SK-N-SH (cell line): ENCODE measurements at regions not wholly inside any gene's neighbourhood (a gene's known extent, or its start where the extent isn't known, plus 50 kb on each side); places are given as distances from the start of the nearest gene placed in this dataset.

Source experiments
- CTCF ChIA-PET: fragments of 300-600, 350-600 bp; formaldehyde crosslinking; extraction: SDS; loops from one replicate; lab custom pipeline; 2021; lab: Yijun Ruan, JAX
- POLR2A ChIA-PET: fragments of 350-600 bp; sonication (Branson Sonifier 250); formaldehyde crosslinking; extraction: SDS; loops from one replicate; lab custom pipeline; 2020; ENCODE audit warnings: antibody characterized with exemption, inconsistent platforms; lab: Yijun Ruan, JAX
- DNase-seq: peaks from one replicate; pipeline ENCODE4 v3.0.0; 2012
- H2AFZ ChIP-seq: fragments of 200-600 bp; sonication (generic); 2 replicates; pipeline ENCODE4 v1.8.1; 2016; ENCODE audit warnings: antibody characterized with exemption, mild to moderate bottlenecking, low read depth
- H3F3A ChIP-seq: fragments of 200-600 bp; sonication (generic); replicated peaks from 2 replicates; pipeline ENCODE3; 2016; ENCODE audit warnings: antibody characterized with exemption, mild to moderate bottlenecking; ENCODE audit not compliant: insufficient read depth
- H3K27ac ChIP-seq, 2 experiments: fragments of 200-500 bp in 1 of 2; fragments of 200-600 bp in 1 of 2; sonication (Bioruptor generic) in 1 of 2; sonication (generic), shearing (Covaris generic) in 1 of 2; 2 replicates each; pipeline versions ENCODE4 v1.5.1 to v1.6.1; 2014 to 2016; ENCODE audit warnings: low read depth in 2 of 2, inconsistent platforms in 1 of 2, low read length in 1 of 2, mild to moderate bottlenecking in 1 of 2, mixed read lengths in 1 of 2
- H3K27me3 ChIP-seq: fragments of 200-600 bp; sonication (generic), shearing (Covaris generic); 2 replicates; pipeline ENCODE4 v1.6.1; 2016; ENCODE audit warnings: mixed run types; ENCODE audit not compliant: insufficient read depth
- H3K36me3 ChIP-seq, 2 experiments: fragments of 200-500 bp in 1 of 2; fragments of 200-600 bp in 1 of 2; sonication (Bioruptor generic) in 1 of 2; sonication (generic) in 1 of 2; replicated peaks in 1 of 2; 2 replicates each; pipeline versions ENCODE3 to v1.5.1; 2014 to 2016; ENCODE audit warnings: low read length in 1 of 2, mild to moderate bottlenecking in 1 of 2; ENCODE audit not compliant: insufficient read depth in 2 of 2, control insufficient read depth in 1 of 2
- H3K4me1 ChIP-seq, 2 experiments: fragments of 200-500 bp in 1 of 2; fragments of 200-600 bp in 1 of 2; sonication (Bioruptor generic) in 1 of 2; sonication (generic), shearing (Covaris generic) in 1 of 2; 2 replicates each; pipeline versions ENCODE4 v1.5.1 to v1.6.1; 2014 to 2016; ENCODE audit warnings: low read depth in 1 of 2, low read length in 1 of 2, mixed run types in 1 of 2; ENCODE audit not compliant: insufficient read depth in 2 of 2, control insufficient read depth in 1 of 2
- H3K4me2 ChIP-seq: fragments of 200-600 bp; sonication (generic), shearing (Covaris generic); 2 replicates; pipeline ENCODE4 v1.6.1; 2017; ENCODE audit warnings: mixed run types
- H3K4me3 ChIP-seq, 2 experiments: fragments of 200-500 bp in 1 of 2; fragments of 200-600 bp in 1 of 2; sonication (Bioruptor generic) in 1 of 2; sonication (generic), shearing (Covaris generic) in 1 of 2; 2 replicates each; pipeline versions ENCODE4 v1.5.1 to v1.8.1; 2014 to 2016; ENCODE audit warnings: low read depth in 2 of 2, inconsistent platforms in 1 of 2, low read length in 1 of 2, mild to moderate bottlenecking in 1 of 2, mixed read lengths in 1 of 2, moderate library complexity in 1 of 2
- H3K79me2 ChIP-seq: fragments of 200-600 bp; sonication (generic); 2 replicates; pipeline ENCODE4 v1.8.1; 2017; ENCODE audit warnings: mild to moderate bottlenecking; ENCODE audit not compliant: insufficient read depth
- H3K9ac ChIP-seq: fragments of 200-600 bp; sonication (generic); 2 replicates; pipeline ENCODE4 v1.6.1; 2017; ENCODE audit warnings: mixed run types
- H3K9me2 ChIP-seq: fragments of 200-600 bp; sonication (generic); 2 replicates; pipeline ENCODE4 v1.6.1; 2017; ENCODE audit warnings: mixed run types
- H3K9me3 ChIP-seq: fragments of 200-600 bp; sonication (generic); 2 replicates; pipeline ENCODE4 v1.6.1; 2017; ENCODE audit warnings: mixed run types, mild to moderate bottlenecking, moderate library complexity
- H4K20me1 ChIP-seq: fragments of 200-600 bp; sonication (generic); 2 replicates; pipeline ENCODE4 v1.6.1; 2017; ENCODE audit warnings: mild to moderate bottlenecking, mixed run types; ENCODE audit not compliant: insufficient read depth
- EP300 ChIP-seq, 2 experiments: IDR thresholded peaks; 2 replicates each; pipeline versions ENCODE4 v1.4.0 to v1.6.1; 2012; ENCODE audit warnings: borderline replicate concordance in 1 of 2, low read depth in 1 of 2, low read length in 1 of 2
- FOXJ3 ChIP-seq: sonication (generic); formaldehyde crosslinking; IDR thresholded peaks from 2 replicates; pipeline ENCODE4 v1.5.1; 2020; ENCODE audit warnings: mild to moderate bottlenecking, missing genetic modification reagents
- GATA2 ChIP-seq: sonication (generic); formaldehyde crosslinking; IDR thresholded peaks from 2 replicates; pipeline ENCODE4 v1.5.0; 2020; ENCODE audit warnings: mild to moderate bottlenecking, missing genetic modification reagents
- MEF2A ChIP-seq: IDR thresholded peaks from 2 replicates; pipeline ENCODE4 v1.4.0; 2012; ENCODE audit warnings: low read depth, borderline replicate concordance
- MXI1 ChIP-seq: IDR thresholded peaks from 2 replicates; pipeline ENCODE4 v1.6.1; 2012; ENCODE audit warnings: mild to moderate bottlenecking, low read depth, low read length, improper control_type of control experiment
- NFIC ChIP-seq: IDR thresholded peaks from 2 replicates; pipeline ENCODE4 v1.4.0; 2012; ENCODE audit warnings: borderline replicate concordance
- NRF1 ChIP-seq: IDR thresholded peaks from 2 replicates; pipeline ENCODE4 v1.6.1; 2012; ENCODE audit warnings: low read depth, mild to moderate bottlenecking, low read length
- PBX3 ChIP-seq: IDR thresholded peaks from 2 replicates; pipeline ENCODE4; 2012
- RCOR1 ChIP-seq: fragments of 150-350 bp; IDR thresholded peaks from 2 replicates; pipeline ENCODE4 v1.6.1; 2017; ENCODE audit warnings: antibody characterized with exemption, low read length
- RXRA ChIP-seq: IDR thresholded peaks from 2 replicates; pipeline ENCODE4 v1.4.0; 2012; ENCODE audit warnings: low read depth, mild to moderate bottlenecking, borderline replicate concordance
- SIN3A ChIP-seq: IDR thresholded peaks from 2 replicates; pipeline ENCODE4 v1.6.1; 2012; ENCODE audit warnings: low read depth, mild to moderate bottlenecking, low read length, moderate library complexity, borderline replicate concordance
- SMC3 ChIP-seq: IDR thresholded peaks from 2 replicates; pipeline ENCODE4 v1.6.1; 2012; ENCODE audit warnings: low read depth, low read length, improper control_type of control experiment
- TEAD4 ChIP-seq: IDR thresholded peaks from 2 replicates; pipeline ENCODE4 v1.4.0; 2012; ENCODE audit warnings: mild to moderate bottlenecking, borderline replicate concordance; ENCODE audit not compliant: insufficient read depth
- USF1 ChIP-seq: IDR thresholded peaks from 2 replicates; pipeline ENCODE4 v1.4.0; 2012; ENCODE audit warnings: low read depth, borderline replicate concordance
- ZBTB33 ChIP-seq: IDR thresholded peaks from 2 replicates; pipeline ENCODE4 v1.4.0; 2012; ENCODE audit warnings: low read depth, borderline replicate concordance
- WGBS: methylation state at CpG from one replicate; pipeline ENCODE4 v1.1.6; 2017; ENCODE audit warnings: low lambda C conversion rate; 5-methylcytosine and 5-hydroxymethylcytosine counted together
- TF ChIP-seq, protein P1 (sequence below): fragments of 150-350 bp; IDR thresholded peaks from 2 replicates; pipeline ENCODE4 v1.6.1; 2016; ENCODE audit warnings: mild to moderate bottlenecking, low read depth, low read length
- TF ChIP-seq, protein P2 (sequence below): fragments of 150-350 bp; IDR thresholded peaks from 2 replicates; pipeline ENCODE4 v1.6.1; 2017; ENCODE audit warnings: antibody characterized with exemption, low read length, low read depth, borderline replicate concordance
- TF ChIP-seq, protein P3 (sequence below): fragments of 200-600 bp; sonication (generic); IDR thresholded peaks from 2 replicates; pipeline ENCODE4 v1.6.1; 2017; ENCODE audit warnings: antibody characterized with exemption, mild to moderate bottlenecking, moderate library complexity

DNA sequence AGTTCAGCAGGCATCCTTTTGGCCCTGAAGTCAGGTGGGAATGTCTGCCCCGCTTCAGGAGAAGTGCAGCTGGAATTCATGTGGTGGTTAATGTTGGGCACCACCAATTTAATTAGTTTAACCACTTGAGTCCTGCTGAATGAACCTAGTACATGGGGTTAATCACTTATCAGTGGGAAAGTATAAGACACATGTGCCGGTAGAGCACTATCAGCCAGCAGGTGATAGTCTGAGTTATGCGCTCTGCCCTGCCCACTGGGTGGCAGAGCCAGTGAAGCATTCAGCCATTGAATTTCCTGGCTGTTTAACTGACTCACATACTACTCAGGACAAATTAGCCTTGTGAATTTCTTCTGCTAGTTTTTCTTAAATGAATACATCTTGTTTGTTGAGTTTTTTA lies 789.7 kb upstream of the PRR20A start:
- no peaks in the 10 kb centered on the region for H3K27me3 ChIP-seq
- no peak for DNase-seq
- no peaks in the 10 kb centered on the region for H3K9me3 ChIP-seq
- H2AFZ ChIP-seq = no peak overlapping the region
- CTCF ChIA-PET = no interaction called here
- H3F3A ChIP-seq = no peaks in the 10 kb centered on the region
- POLR2A ChIA-PET = no interaction called here
- H3K9me2 ChIP-seq = no peaks in the 10 kb centered on the region
- H3K4me2 ChIP-seq = no peak overlapping the region
- no peak overlapping the region for H3K4me3 ChIP-seq
- no peaks in the 10 kb centered on the region for H3K36me3 ChIP-seq
- H3K9ac ChIP-seq = no peak overlapping the region
- no peak overlapping the region for H3K27ac ChIP-seq
- TF ChIP-seq EP300 (IDR thresholded peaks at IDR 0.05; ENCODE audit: borderline replicate concordance in 1 of 2, low read depth in 1 of 2, low read length in 1 of 2) = no peak
- TF ChIP-seq RXRA = no peak
- no peak for TF ChIP-seq SMC3
- no peak for TF ChIP-seq TEAD4
- no peak for TF ChIP-seq SIN3A
- no peak for TF ChIP-seq PBX3
- TF ChIP-seq, protein P1, sequence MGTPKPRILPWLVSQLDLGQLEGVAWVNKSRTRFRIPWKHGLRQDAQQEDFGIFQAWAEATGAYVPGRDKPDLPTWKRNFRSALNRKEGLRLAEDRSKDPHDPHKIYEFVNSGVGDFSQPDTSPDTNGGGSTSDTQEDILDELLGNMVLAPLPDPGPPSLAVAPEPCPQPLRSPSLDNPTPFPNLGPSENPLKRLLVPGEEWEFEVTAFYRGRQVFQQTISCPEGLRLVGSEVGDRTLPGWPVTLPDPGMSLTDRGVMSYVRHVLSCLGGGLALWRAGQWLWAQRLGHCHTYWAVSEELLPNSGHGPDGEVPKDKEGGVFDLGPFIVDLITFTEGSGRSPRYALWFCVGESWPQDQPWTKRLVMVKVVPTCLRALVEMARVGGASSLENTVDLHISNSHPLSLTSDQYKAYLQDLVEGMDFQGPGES = no peak
- no peak for TF ChIP-seq MEF2A
- no peak for TF ChIP-seq GATA2 (CRISPR knock-in tag)
- TF ChIP-seq NFIC = no peak
- no peak for TF ChIP-seq RCOR1
- no peak for TF ChIP-seq NRF1
- TF ChIP-seq, protein P2, sequence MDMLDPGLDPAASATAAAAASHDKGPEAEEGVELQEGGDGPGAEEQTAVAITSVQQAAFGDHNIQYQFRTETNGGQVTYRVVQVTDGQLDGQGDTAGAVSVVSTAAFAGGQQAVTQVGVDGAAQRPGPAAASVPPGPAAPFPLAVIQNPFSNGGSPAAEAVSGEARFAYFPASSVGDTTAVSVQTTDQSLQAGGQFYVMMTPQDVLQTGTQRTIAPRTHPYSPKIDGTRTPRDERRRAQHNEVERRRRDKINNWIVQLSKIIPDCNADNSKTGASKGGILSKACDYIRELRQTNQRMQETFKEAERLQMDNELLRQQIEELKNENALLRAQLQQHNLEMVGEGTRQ = no peak
- TF ChIP-seq, protein P3, sequence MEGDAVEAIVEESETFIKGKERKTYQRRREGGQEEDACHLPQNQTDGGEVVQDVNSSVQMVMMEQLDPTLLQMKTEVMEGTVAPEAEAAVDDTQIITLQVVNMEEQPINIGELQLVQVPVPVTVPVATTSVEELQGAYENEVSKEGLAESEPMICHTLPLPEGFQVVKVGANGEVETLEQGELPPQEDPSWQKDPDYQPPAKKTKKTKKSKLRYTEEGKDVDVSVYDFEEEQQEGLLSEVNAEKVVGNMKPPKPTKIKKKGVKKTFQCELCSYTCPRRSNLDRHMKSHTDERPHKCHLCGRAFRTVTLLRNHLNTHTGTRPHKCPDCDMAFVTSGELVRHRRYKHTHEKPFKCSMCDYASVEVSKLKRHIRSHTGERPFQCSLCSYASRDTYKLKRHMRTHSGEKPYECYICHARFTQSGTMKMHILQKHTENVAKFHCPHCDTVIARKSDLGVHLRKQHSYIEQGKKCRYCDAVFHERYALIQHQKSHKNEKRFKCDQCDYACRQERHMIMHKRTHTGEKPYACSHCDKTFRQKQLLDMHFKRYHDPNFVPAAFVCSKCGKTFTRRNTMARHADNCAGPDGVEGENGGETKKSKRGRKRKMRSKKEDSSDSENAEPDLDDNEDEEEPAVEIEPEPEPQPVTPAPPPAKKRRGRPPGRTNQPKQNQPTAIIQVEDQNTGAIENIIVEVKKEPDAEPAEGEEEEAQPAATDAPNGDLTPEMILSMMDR = no peak
- no peak for TF ChIP-seq ZBTB33
- no peak for TF ChIP-seq FOXJ3 (CRISPR knock-in tag)
- TF ChIP-seq MXI1 = no peak
- no peak for TF ChIP-seq USF1
- no peaks in the 10 kb centered on the region for H3K79me2 ChIP-seq
- H4K20me1 ChIP-seq = no peaks in the 10 kb centered on the region
- 31% methylated on average over 2 of the region's 3 CpGs for WGBS
- H3K4me1 ChIP-seq = no peaks in the 10 kb centered on the region
